DOHH2 (cell line): ENCODE measurements at regions not wholly inside any gene's neighbourhood (a gene's known extent, or its start where the extent isn't known, plus 50 kb on each side); places are given as distances from the start of the nearest gene placed in this dataset.

Source experiments
- H3F3A ChIP-seq: fragments of 200-600 bp; sonication (generic), shearing (Covaris generic); 2 replicates; pipeline ENCODE4 v1.6.0; 2016; ENCODE audit warnings: antibody characterized with exemption, mild to moderate bottlenecking; ENCODE audit not compliant: control insufficient read depth, insufficient read depth
- H3K27ac ChIP-seq: fragments of 200-600 bp; sonication (generic); 2 replicates; pipeline ENCODE4 v1.5.1; 2014; ENCODE audit warnings: low read depth, mild to moderate bottlenecking, low read length, moderate library complexity
- H3K27me3 ChIP-seq: fragments of 200-600 bp; sonication (generic); 2 replicates; pipeline ENCODE4 v1.6.1; 2014; ENCODE audit warnings: mild to moderate bottlenecking, low read length, mixed read lengths; ENCODE audit not compliant: control insufficient read depth
- H3K36me3 ChIP-seq: fragments of 200-600 bp; sonication (generic); 2 replicates; pipeline ENCODE4 v1.6.1; 2014; ENCODE audit warnings: mild to moderate bottlenecking, low read length, moderate library complexity, mixed read lengths; ENCODE audit not compliant: control insufficient read depth
- H3K4me1 ChIP-seq: fragments of 200-600 bp; sonication (generic); 2 replicates; pipeline ENCODE4 v1.6.1; 2014; ENCODE audit warnings: mild to moderate bottlenecking, low read length, mixed read lengths; ENCODE audit not compliant: control insufficient read depth
- H3K4me2 ChIP-seq: fragments of 200-600 bp; sonication (generic); 2 replicates; pipeline ENCODE4 v1.6.0; 2014; ENCODE audit warnings: mild to moderate bottlenecking, low read length, moderate library complexity
- H3K4me3 ChIP-seq: fragments of 200-600 bp; sonication (generic); 2 replicates; pipeline ENCODE4 v1.5.1; 2014; ENCODE audit warnings: mild to moderate bottlenecking, low read length, mixed read lengths
- H3K79me2 ChIP-seq: fragments of 200-600 bp; sonication (generic); 2 replicates; pipeline ENCODE4 v1.6.1; 2014; ENCODE audit warnings: mild to moderate bottlenecking, low read length, mixed read lengths; ENCODE audit not compliant: control insufficient read depth
- H3K9me2 ChIP-seq: fragments of 200-600 bp; sonication (generic); replicated peaks from 2 replicates; pipeline ENCODE4 v1.6.1; 2014; ENCODE audit warnings: mild to moderate bottlenecking, low read length, mixed read lengths; ENCODE audit not compliant: control insufficient read depth
- H3K9me3 ChIP-seq: fragments of 200-600 bp; sonication (generic); 2 replicates; pipeline ENCODE4 v1.6.1; 2014; ENCODE audit warnings: antibody characterized with exemption, low read length, mixed read lengths; ENCODE audit not compliant: control insufficient read depth, insufficient read depth
- H4K20me1 ChIP-seq: fragments of 200-600 bp; sonication (generic); 2 replicates; pipeline ENCODE4 v1.6.0; 2014; ENCODE audit warnings: low read depth, mild to moderate bottlenecking, antibody characterized with exemption, low read length, moderate library complexity; ENCODE audit not compliant: control insufficient read depth, insufficient read depth
- CTCF ChIP-seq: fragments of 200-600 bp; sonication (generic); IDR thresholded peaks from one replicate; pipeline ENCODE4 v1.5.1; 2014; ENCODE audit warnings: antibody characterized with exemption, mild to moderate bottlenecking, low read depth, low read length; ENCODE audit not compliant: poor library complexity, severe bottlenecking
- EZH2phosphoT487 ChIP-seq: fragments of 200-600 bp; sonication (generic); IDR thresholded peaks from 2 replicates; pipeline ENCODE4 v1.6.1; 2017; ENCODE audit warnings: borderline replicate concordance, mild to moderate bottlenecking, antibody characterized with exemption, low read length, moderate library complexity, mixed read lengths

- no peaks in the 10 kb centered on the region for H3K9me3 ChIP-seq
- no peaks in the 10 kb centered on the region for H3K79me2 ChIP-seq
- TF ChIP-seq EZH2phosphoT487 (no peak), CTCF (no peak)
- no peaks in the 10 kb centered on the region for H3K4me1 ChIP-seq
- no peak overlapping the region for H3K4me3 ChIP-seq
- H3K9me2 ChIP-seq: no peaks in the 10 kb centered on the region
- H3K27ac ChIP-seq: no peak overlapping the region
- no peaks in the 10 kb centered on the region for H4K20me1 ChIP-seq
- no peaks in the 10 kb centered on the region for H3K27me3 ChIP-seq
- H3K36me3 ChIP-seq: no peaks in the 10 kb centered on the region
- H3K4me2 ChIP-seq: no peak overlapping the region
- H3F3A ChIP-seq: no peaks in the 10 kb centered on the region
These were observed 170.2 kb downstream of the HS3ST3B1 start for GRCh38 chr17:14471052-14471451.

GRCh38 chr17:14470417-14470816, 169.5 kb downstream of the HS3ST3B1 start:
- Histone ChIP-seq H3K79me2 (no peaks in the 10 kb centered on the region), H3K27me3 (no peaks in the 10 kb centered on the region), H3K4me3 (no peak overlapping the region), H3F3A (no peaks in the 10 kb centered on the region), H3K27ac (no peak overlapping the region), H3K4me2 (no peak overlapping the region), H3K9me2 (no peaks in the 10 kb centered on the region), H4K20me1 (no peaks in the 10 kb centered on the region), H3K4me1 (no peaks in the 10 kb centered on the region), H3K36me3 (no peaks in the 10 kb centered on the region), H3K9me3 (no peaks in the 10 kb centered on the region)
- no peak for TF ChIP-seq CTCF
- no peak for TF ChIP-seq EZH2phosphoT487

DNA sequence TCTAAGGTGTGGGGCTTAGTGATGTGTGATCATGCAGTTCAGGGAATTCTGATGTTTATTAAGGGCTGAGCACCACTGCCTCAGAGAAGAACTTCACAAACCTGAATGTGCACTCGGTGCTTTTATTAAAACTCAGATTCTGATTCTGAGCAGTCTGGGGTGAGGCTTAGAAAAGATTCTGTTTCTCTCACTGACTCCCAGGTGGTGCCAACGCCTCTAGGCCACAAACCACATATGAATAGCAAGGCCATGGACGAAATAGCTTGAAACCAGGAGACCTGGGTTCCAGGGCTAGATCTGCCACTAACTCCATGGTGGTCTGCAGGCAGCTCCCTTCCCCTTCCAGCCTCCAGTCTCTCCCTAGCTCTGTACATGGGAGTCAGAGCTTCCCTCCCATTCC, 169.1 kb downstream of the HS3ST3B1 start:
- Histone ChIP-seq H3K27me3 (no peaks in the 10 kb centered on the region), H3K9me3 (no peaks in the 10 kb centered on the region), H3K4me1 (no peaks in the 10 kb centered on the region), H3K9me2 (no peaks in the 10 kb centered on the region), H3K36me3 (no peaks in the 10 kb centered on the region), H3K4me2 (no peak overlapping the region), H4K20me1 (no peaks in the 10 kb centered on the region), H3K4me3 (no peak overlapping the region), H3F3A (no peaks in the 10 kb centered on the region), H3K27ac (no peak overlapping the region), H3K79me2 (no peaks in the 10 kb centered on the region)
- TF ChIP-seq EZH2phosphoT487 (no peak), CTCF (no peak)

DNA sequence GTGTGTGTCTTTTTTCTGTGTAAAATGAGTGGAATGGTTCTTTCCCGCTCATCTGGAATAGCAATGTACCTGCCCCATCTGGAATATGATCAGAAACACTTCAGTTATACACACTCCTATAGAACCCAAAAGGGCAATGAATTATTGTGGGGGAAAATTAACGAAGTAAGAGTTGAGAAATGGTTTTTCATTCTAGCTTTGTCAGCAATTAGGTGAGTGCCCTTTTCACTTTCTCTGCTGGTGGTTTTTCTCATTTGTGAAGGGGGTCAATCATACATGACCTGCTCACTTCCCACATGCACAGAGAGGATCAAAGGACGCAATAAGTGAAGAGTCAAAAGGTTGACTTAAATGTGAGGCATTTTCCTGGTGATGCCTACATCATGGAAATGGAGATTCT, 168.0 kb downstream of the HS3ST3B1 start:
- no peak overlapping the region for H3K4me2 ChIP-seq
- no peaks in the 10 kb centered on the region for H3K9me3 ChIP-seq
- no peaks in the 10 kb centered on the region for H3K27me3 ChIP-seq
- no peaks in the 10 kb centered on the region for H3F3A ChIP-seq
- no peak overlapping the region for H3K27ac ChIP-seq
- no peaks in the 10 kb centered on the region for H4K20me1 ChIP-seq
- no peak overlapping the region for H3K4me3 ChIP-seq
- no peaks in the 10 kb centered on the region for H3K79me2 ChIP-seq
- H3K36me3 ChIP-seq: no peaks in the 10 kb centered on the region
- TF ChIP-seq CTCF (no peak), EZH2phosphoT487 (no peak)
- no peaks in the 10 kb centered on the region for H3K9me2 ChIP-seq
- no peaks in the 10 kb centered on the region for H3K4me1 ChIP-seq
